PC-9 (cell line): ENCODE measurements at regions not wholly inside any gene's neighbourhood (a gene's known extent, or its start where the extent isn't known, plus 50 kb on each side); places are given as distances from the start of the nearest gene placed in this dataset.

Source experiments
- CTCF ChIP-seq: fragments of 200-600 bp; sonication (generic); conservative IDR thresholded peaks from 2 replicates; pipeline ENCODE4 v1.6.1; 2017; ENCODE audit warnings: mixed run types, antibody characterized with exemption, mild to moderate bottlenecking, moderate library complexity
- EZH2 ChIP-seq: fragments of 200-600 bp; sonication (generic); IDR thresholded peaks from 2 replicates; pipeline ENCODE4 v1.8.0; 2017; ENCODE audit warnings: antibody characterized with exemption, low read depth

- TF ChIP-seq EZH2, result no peak
- peak; percentile 96 for TF ChIP-seq CTCF
Measured at GRCh38 chr5:79857714-79858409, 133.2 kb downstream of the MTX3 start.
